Lower leg skin (tissue), 4 donors: ENCODE measurements at regions not wholly inside any gene's neighbourhood (a gene's known extent, or its start where the extent isn't known, plus 50 kb on each side); places are given as distances from the start of the nearest gene placed in this dataset.

Experiments
- DNase-seq, 2 donors: peaks; one replicate each; pipeline ENCODE4 v3.0.0-alpha.2; 2019; ENCODE audit warnings: low spot score in 2 of 2
- H3K4me3 ChIP-seq: fragments of 200-600 bp; sonication (generic); 2 replicates; pipeline ENCODE4 v1.5.1; 2017; ENCODE audit warnings: mild to moderate bottlenecking, low read depth; ENCODE audit not compliant: poor library complexity, severe bottlenecking
- CTCF ChIP-seq, 3 donors: fragments of 450-650 bp; IDR thresholded peaks; one replicate each; pipeline ENCODE4 v1.5.1; 2016; ENCODE audit warnings: antibody characterized with exemption in 3 of 3, mild to moderate bottlenecking in 3 of 3, moderate library complexity in 2 of 3
- POLR2A ChIP-seq, 2 donors: fragments of 450-650 bp; IDR thresholded peaks; one replicate each; pipeline ENCODE4 v1.6.1; 2016 to 2017; ENCODE audit warnings: antibody characterized with exemption in 2 of 2, mild to moderate bottlenecking in 1 of 2, moderate library complexity in 1 of 2
- WGBS, 2 donors: methylation state at CpG; one replicate each; pipeline ENCODE4 v1.1.5; 2018; 5-methylcytosine and 5-hydroxymethylcytosine counted together
- intact Hi-C: fragments of 100-400 bp; cut with DNase I; formaldehyde crosslinking; loops from one replicate; pipeline ENCODE4 v1.15.0; 2023; ENCODE audit warnings: low total_unique reads

GRCh38 chr9:21668516-21668915 is 133.9 kb upstream of the MTAP start:
- intact Hi-C loops: no loop called here
- DNase-seq: no peak
- no peak overlapping the region for H3K4me3 ChIP-seq
- no peak for TF ChIP-seq POLR2A (IDR thresholded peaks at IDR 0.05)
- TF ChIP-seq CTCF (IDR thresholded peaks at IDR 0.05): no peak
- WGBS, 2 donors: 27 to 48% methylated on average over 3 of the region's 3 CpGs

GRCh38 chr9:21669701-21670100 is 132.7 kb upstream of the MTAP start:
- DNase-seq: no peak
- intact Hi-C loops: no loop called here
- 56 to 73% methylated on average over 3 of the region's 3 CpGs for WGBS, 2 donors
- no peak overlapping the region for H3K4me3 ChIP-seq
- no peak for TF ChIP-seq CTCF (IDR thresholded peaks at IDR 0.05)
- TF ChIP-seq POLR2A (IDR thresholded peaks at IDR 0.05): no peak

- H3K4me3 ChIP-seq: no peak overlapping the region
- no peak for TF ChIP-seq CTCF (IDR thresholded peaks at IDR 0.05)
- TF ChIP-seq POLR2A (IDR thresholded peaks at IDR 0.05): no peak
- intact Hi-C loops: no loop called here
- DNase-seq: no peak
- WGBS, 2 donors: 71 to 78% methylated on average over 2 of the region's 2 CpGs
Measured at GRCh38 chr9:21670374-21670773, 132.1 kb upstream of the MTAP start.

- WGBS, 2 donors: 71 to 75% methylated on average over 4 of the region's 4 CpGs
- TF ChIP-seq POLR2A (IDR thresholded peaks at IDR 0.05): no peak
- intact Hi-C loops: no loop called here
- no peak for DNase-seq
- H3K4me3 ChIP-seq: no peak overlapping the region
Measured at GRCh38 chr9:21672140-21672539, 130.3 kb upstream of the MTAP start.

- DNase-seq: no peak
- TF ChIP-seq POLR2A (IDR thresholded peaks at IDR 0.05) (no peak), CTCF (IDR thresholded peaks at IDR 0.05) (no peak)
- no peak overlapping the region for H3K4me3 ChIP-seq
- intact Hi-C loops: no loop called here
- whole genome bisulfite sequencing, 2 donors: 96 to 100% methylated on average over 1 of the region's 1 CpG
Measured at GRCh38 chr9:21672761-21673160, 129.7 kb upstream of the MTAP start.

GRCh38 chr9:21674894-21675293 is 127.5 kb upstream of the MTAP start:
- TF ChIP-seq POLR2A (IDR thresholded peaks at IDR 0.05) (no peak), CTCF (IDR thresholded peaks at IDR 0.05) (no peak)
- intact Hi-C loops: no loop called here
- DNase-seq: no peak
- no peak overlapping the region for H3K4me3 ChIP-seq
- WGBS, 2 donors: 64 to 65% methylated on average over 1 of the region's 1 CpG
